HCT116 (cell line): ENCODE measurements at regions not wholly inside any gene's neighbourhood (a gene's known extent, or its start where the extent isn't known, plus 50 kb on each side); places are given as distances from the start of the nearest gene placed in this dataset.

Experiments
- CBX3 ChIP-seq: IDR thresholded peaks from 2 replicates; pipeline ENCODE4 v1.6.1; 2012; ENCODE audit warnings: low read depth
- CTCF ChIP-seq, 3 experiments: fragments of 200-600 bp in 1 of 3; sonication (generic) in 1 of 3; IDR thresholded peaks in 2 of 3; conservative IDR thresholded peaks in 1 of 3; 2 replicates each; pipeline ENCODE4 v1.5.1; 2012 to 2017; ENCODE audit warnings: low read depth in 2 of 3, low read length in 2 of 3, antibody characterized with exemption in 1 of 3, borderline replicate concordance in 1 of 3, control low read depth in 1 of 3, mild to moderate bottlenecking in 1 of 3, mixed read lengths in 1 of 3, mixed run types in 1 of 3, moderate library complexity in 1 of 3; ENCODE audit not compliant: insufficient read depth in 1 of 3
- EGR1 ChIP-seq: IDR thresholded peaks from 2 replicates; pipeline ENCODE4 v1.6.1; 2012; ENCODE audit warnings: low read depth
- EZH2 ChIP-seq: fragments of 200-600 bp; sonication (generic); IDR thresholded peaks from 2 replicates; pipeline ENCODE4 v1.6.1; 2017; ENCODE audit warnings: antibody characterized with exemption, mixed run types
- RAD21 ChIP-seq: IDR thresholded peaks from 2 replicates; pipeline ENCODE4 v1.6.1; 2012; ENCODE audit warnings: low read depth, mild to moderate bottlenecking

GRCh38 chr2:236760246-236760645 is 190.6 kb downstream of the ACKR3 start:
- TF ChIP-seq CTCF (IDR thresholded peaks at IDR 0.05 in 2 of 3, conservative IDR thresholded peaks at IDR 0.05 in 1 of 3; ENCODE audit: borderline replicate concordance in 1 of 3, insufficient read depth in 1 of 3, low read depth in 2 of 3, low read length in 2 of 3) (no peak), CBX3 (no peak), EZH2 (no peak), RAD21 (no peak), EGR1 (no peak)
